Stimulated activated CD4-positive, alpha-beta T cell treated with anti-CD3 and anti-CD28 coated beads, Interleukin-1b, Interleukin-23, amount 100 ng/mL, for 48 hours (primary cell): ENCODE measurements at regions not wholly inside any gene's neighbourhood (a gene's known extent, or its start where the extent isn't known, plus 50 kb on each side); places are given as distances from the start of the nearest gene placed in this dataset.
"Not testable (repeated sequence)": the region's sequence is repeated elsewhere in the genome, so short reads cannot be mapped to it uniquely, and the experiment has no call there.

Experiments
- DNase-seq: peaks from one replicate; pipeline ENCODE4 v3.0.0-alpha.2; 2020

DNA sequence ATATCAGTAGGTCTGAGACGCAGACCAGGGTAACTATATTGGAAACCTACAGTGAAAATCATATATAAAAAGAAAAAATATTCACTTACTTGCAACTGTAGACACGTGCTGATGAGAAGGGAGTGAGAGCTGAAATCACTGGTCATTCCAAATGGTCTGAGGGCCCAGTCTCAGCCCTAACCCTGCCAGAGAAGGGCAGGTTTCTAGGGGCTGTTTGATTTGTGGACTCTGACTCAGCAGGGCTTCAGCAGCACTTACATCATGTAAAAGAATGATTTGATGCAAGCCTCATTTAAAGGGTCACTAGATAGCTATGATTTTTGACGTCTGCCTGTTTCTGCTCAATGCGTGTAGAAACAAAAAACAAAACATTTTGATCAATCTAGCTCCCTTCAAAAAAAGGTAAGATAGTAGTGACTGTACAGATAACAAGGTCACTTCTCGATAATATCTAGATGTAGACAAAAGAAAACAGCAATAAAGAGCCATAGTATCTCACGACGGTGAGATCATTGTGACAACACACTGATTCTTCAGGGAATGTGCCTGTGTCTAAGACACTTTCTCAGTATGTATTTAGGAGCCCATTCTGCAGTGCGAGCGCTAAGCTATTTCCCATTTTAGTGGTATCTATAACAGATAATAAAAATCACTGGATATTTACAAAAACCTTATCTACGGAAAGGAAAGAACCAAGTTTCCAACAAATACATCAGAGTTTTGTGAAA, 307.2 kb downstream of the HIVEP2 start:
- no peak for DNase-seq

DNA sequence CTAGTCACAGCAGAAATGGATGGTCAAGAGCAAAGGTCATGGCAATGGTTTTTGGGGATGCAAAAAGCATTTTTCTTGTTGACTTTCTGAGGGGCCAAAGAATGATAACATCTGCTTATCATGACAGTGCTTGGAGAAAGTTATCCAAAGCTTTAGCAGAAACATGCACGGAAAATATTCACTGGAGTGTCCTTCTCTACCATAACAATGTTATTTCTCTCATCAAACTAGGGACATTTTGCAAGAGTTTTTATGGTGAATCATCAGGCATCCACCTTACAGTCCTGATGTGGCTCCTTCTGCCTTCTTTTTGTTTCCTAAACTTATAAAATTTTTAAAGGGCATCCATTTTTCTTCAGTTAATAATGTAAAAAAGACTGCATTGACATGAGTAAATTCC, 302.3 kb downstream of the HIVEP2 start:
- DNase-seq, result no peak

DNA sequence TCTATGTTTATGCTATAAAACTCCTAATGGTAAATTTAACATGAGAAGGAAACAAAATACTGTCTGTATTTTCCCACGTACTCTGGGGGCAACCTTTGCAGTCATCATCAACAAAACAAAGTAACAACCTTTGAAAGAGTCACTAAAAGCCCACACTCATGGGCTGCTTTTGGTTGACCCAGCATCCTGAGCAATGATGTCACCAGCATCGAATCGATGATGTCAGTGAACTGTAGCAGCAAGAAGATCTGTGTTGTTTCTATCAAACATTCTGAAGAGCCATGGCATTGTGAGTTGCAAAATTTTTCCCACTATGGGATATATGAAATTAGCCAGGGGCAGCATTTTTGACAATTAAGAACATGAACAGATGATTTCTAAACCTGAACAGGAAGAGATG, 300.1 kb downstream of the HIVEP2 start:
- DNase-seq, result no peak

DNA sequence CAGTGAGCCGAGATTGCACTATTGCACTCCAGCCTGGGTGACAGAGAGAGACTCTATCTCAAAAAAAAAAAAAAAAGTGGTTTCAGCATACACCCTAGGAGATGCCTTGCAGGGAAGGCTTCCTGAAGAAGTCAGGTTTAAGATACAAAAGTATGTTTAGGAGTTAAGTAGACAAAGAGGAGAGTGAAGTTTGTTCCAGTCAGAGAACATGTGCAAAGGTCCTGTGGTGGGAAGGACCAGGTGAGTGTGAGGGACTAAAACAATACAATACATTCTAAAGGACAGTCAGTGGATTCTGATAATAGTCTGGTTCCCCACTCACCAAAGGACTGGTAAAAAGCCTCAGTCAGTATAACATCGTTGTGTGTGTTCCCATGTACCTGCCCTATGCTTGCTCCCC, 299.3 kb downstream of the HIVEP2 start:
- DNase-seq, result no peak

DNA sequence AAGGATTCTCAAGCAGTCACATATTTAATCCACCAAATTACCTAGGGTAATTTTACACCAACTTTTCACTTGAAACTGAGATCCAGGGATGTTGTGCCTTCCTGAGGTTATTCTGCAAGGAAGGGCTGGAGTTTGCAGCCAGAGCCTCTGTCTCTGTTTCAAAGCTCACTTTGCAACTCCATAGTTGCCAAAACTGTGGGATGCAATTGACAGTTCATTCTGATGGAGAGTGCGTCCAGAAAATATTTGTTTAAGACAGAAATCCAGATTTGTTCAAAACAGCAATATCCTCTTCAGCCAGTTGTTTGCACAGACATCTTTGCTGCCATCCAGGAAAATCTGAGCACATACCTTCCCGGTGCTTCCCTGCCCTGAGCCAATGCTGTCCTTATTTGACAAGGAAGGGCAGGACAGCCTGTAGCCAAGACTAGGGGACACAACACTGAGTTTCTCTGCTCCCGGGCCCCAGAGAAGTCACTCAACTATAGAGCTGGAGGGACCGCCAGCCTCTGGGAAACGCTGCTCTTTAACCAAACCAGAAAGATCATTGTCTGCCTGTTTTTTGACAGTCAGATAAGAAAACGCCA, 297.4 kb downstream of the HIVEP2 start:
- DNase-seq, result no peak

DNA sequence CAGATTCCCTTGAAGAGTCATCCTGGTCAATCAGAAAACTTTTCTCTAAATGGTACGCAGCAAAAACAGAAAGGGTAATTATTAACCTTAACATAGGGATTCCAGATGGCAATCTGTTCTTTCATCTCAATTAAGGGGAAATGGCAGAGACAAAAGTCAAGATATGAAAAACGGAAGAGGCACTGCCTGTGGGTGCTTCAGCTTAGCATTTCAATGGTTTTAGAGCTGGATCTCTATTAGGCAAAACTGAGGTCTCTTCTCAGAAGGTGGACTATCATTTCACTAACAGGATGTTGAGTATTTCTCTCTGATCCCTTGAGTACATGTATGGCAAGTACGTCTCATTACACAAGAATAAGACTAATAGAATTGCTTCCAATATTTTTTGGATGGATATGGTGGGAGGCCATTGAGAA, 296.9 kb downstream of the HIVEP2 start:
- no peak for DNase-seq

DNA sequence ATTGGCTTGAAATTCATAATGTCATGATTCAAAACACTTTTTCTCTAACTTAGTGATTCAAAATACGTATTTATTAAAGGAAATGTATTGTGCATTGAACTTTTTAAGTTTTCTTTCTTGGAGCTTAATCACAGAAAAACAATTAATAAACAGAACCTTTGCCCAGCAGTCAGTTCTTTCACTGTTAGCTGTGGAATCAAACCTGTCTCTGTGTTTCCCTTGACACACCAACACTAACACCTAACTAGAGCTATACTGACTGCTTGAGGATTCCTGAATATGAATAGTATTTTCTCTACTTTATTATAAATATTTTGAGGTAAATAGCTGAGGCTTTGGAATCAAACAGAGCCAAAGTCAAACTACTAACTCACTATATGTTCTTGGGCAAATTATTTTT, 296.4 kb downstream of the HIVEP2 start:
- DNase-seq, result no peak

DNA sequence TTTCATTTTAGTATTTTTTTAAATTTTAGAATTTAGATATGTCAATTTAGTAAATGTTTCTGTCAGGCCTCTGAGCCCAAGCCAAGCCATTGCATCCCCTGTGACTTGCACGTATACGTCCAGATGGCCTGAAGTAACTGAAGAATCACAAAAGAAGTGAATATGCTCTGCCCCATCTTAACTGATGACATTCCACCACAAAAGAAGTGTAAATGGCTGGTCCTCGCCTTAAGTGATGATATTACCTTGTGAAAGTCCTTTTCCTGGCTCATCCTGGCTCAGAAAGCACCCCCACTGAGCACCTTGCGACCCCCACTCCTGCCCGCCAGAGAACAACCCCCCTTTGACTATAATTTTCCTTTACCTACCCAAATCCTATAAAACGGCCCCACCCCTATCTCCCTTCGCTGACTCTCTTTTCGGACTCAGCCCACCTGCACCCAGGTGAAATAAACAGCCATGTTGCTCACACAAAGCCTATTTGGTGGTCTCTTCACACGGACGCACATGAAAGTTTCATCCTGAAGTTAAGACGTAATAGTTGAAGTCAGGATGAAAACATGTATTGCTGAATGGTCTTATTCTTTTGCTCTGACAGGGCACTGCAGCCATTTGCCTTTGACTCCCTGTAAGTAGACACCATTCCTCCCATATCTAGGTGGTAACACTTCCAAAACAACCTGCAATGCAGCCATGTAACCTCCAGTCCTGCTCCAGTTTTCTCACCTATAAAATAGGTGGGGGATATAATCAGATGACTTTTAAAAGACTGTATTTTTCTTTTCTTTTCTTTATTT, 295.3 kb downstream of the HIVEP2 start:
- DNase-seq, result not testable (repeated sequence)

DNA sequence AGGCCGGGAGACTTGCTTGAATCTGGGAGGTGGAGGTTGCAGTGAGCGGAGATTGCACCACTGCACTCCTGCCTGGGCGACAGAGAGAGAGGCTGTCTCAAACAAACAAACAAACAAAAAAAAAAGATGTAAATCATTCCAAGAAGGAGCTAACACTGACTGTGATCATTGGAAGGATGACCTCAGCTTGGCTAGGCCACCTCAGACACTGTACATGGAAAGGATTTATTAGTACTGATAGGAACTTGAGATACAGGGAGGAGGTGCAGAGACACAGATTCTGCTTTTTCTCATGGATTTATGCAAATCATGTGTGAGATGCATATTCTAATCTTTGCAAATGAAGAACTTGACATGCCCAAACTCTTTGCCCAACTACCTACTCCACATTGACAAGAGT, 293.6 kb downstream of the HIVEP2 start:
- DNase-seq, result no peak

DNA sequence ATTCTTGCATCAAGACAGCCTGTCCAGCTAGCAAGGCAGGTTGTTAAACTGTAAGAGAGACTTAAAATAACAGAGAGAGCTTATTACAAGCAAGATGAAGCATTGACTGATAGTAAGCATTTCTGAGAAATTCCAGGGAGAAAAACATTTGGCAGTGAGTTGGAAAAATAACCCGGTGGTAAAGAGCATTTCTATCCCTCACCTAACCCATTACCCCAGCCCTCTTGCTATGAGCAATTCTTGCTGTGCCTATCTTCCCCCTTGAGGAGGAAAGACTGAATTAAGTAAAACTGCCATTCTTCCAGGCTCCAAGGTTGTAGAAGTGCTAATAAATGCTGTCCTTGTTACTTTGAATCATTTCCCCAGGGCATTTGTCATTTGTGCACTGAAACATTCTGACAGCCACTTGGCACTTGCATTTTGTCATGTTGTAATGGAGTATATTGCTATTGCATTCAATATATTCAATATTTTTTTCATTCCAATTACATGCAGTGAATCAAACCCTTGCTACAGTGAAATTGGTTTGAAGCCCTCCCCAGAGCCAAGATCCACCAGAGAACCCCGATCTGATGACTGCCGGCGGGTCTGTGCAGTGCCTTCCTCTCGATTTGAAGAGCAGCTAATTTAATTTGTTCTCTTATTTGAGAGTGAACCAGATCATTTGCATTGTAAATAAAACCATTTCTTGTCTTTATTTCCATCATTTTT, 291.1 kb downstream of the HIVEP2 start:
- DNase-seq, result no peak

DNA sequence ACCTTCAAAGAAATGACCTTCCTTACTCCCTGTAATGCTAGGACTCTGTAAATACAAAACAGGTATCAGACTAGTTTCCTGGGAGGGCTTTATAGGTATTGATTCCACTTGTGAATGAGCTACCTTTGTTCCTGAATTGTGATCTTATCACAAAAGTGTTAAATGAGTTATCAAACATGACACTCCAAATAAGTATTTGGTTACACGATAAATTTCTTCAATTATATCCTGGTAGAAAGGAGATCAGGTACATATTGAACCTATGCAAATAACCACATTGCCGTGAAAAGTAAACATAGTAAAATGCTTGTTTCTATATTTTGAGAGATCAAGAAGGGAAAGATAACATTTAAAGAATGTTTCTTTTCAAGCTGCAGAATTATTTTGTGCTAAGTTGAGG, 285.3 kb downstream of the HIVEP2 start:
- DNase-seq, result no peak

DNA sequence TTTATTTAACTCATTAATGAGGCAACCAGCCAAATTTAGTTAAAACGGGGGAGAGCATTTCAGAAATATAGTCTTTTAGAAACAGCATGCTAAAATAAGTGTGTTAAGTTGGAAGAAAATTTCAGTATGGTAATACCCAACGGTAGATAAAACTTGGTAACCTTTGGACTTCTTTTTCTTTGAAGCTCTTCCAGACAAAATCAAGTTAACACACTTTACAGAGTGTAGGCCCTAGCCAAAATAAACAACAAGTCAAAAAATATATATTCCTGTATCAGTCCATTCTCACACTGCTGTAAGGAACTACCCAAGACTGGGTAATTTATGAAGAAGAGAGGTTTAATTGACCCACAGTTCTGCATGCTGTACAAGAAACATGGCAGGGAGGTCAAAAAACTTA, 279.6 kb downstream of the HIVEP2 start:
- no peak for DNase-seq

DNA sequence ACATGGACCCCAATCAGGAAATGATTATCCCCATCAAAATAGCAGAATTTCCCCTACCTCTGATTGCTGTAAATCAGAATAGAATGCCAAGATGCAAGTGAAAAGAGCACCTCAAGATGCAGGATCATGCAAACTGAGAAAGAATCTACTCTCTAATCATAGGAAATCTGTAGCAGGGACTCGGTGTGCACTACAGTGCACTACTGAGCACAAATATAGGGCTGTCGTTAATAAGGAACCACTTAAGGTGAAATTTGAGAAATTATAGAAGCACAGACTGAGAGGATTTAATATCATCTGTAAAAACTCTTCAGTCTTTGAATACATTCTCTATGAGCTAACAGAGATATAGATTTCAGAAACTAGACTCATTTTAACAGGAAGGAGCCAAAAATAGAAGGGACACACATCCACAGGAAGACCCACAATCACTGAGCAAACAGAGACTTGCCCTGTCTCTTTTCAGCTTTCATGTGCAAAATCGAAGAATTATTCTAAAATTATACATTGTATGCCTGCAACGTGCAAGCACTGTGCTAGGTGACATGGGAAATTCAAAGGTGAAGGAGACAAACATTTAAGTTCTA, 278.3 kb downstream of the HIVEP2 start:
- no peak for DNase-seq

DNA sequence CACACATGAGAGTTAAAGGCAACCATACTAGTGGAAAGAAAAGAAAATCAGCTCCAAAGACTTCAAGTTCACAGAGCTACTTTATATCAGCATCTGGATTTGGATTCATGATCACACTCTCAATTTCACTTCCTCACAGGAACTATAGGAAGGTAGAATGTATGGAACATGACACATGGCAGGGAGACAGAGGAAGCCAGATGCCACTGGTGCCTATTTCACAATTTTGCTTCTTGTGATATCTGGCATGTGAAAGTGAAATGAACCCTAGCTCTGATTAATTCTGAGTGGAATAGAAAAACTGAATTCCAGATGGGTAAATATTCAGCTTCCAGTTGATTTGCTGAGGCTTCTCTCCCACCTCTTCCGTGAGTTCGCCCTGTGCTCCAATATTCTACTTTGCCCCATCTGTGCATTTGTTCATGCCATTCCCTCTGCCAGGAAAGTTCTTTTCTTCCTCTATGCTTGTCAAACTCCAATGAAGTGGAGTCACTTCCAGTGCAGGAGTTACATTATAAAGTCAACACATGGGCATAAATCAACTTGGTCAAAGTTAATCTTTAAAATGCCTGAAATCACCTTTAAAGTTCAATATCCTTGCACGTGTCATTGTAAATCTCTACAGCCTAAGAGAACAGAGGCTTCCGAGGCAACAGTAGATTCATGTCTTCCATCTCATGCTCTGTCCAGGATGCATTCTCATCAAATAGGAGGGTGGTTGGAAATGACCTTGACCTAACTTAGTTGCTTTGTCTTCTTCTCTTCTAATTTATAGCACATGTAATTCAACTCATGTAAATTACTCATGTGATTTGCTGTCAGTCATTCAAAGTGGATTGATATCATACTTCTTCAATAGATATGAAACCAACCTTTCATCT, 275.3 kb downstream of the HIVEP2 start:
- no peak for DNase-seq

DNA sequence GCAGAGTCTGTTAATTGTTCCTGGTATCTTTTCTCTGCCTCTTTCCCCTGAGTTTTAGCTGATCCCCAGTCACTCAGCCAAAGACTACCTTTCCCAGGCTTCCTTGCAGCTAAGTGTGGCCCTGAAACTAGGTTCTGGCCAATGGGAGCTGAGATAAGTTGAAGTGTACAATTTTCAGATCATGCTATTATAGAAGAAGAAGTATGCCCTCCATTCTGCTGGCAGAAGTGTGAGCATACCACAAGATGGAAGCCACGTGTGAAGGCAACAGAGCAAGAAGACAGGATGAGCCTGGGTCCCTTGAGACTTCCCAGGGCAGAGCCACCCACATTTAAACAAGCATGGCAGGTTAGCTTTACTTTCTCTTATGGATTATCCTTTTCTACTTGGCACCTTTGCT, 273.2 kb downstream of the HIVEP2 start:
- DNase-seq, result no peak

DNA sequence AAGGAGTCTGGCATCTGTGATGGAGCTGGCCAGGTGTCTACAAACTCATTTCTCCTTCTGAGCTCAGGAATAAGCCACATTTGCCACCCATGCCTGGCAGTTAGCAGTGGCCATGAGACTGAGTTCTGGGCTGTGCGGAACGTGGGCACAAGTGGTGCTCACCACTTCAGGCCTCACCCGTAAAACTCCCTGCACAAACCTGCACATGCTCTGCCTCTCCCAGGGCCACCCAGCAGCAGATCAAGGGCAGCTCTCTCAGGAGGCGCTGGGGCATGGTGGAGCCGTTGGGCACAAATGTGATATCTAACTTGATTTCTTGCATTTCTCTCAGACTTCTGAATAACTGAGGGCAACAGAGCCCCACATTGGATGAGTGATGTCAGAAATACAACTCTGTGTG, 269.5 kb downstream of the HIVEP2 start:
- DNase-seq, result no peak

DNA sequence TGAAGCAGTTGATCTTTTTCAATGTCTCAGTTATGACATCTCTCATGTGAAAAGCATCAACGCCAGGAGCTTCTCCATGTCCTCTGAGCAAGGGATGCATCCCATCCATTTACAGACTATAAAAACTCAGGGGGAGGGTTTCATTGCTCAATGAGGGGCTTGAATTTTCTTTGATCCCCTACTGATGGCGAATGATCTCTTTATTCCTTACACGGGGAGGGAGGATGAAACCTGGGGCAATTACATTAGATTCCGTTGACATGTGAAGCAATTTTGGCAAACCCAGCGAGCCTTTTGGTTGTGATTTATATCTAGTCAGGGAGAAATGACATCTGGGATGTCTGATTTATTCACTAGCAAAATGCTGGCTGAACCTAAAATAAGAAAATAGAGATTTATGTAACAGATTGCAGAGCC, 268.9 kb downstream of the HIVEP2 start:
- no peak for DNase-seq

DNA sequence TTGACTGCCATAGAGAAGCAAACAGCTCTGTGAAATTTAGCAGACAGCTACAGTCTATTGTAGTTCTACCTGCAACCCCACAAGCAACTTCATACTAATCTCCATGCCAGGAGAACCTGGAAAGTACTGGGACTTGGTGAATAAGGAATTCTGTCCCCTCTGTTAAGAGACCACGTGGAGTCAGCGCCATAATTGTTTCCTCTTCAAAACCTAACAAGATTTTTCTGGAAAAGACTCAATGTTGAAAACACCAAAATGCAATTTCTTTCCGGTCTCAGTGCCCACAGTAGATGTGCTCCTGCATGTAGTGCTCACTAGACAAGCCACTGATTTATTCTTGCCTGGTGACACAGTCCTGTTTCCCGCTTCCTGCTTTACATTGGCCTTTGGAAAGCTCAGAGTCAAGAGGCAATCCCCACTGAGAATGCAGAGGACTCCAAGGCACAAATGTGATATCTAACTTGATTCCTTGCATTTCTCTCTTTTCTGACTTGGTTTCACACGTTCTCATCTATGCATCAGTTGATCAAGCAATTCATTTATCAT, 268.3 kb downstream of the HIVEP2 start:
- DNase-seq, result no peak

DNA sequence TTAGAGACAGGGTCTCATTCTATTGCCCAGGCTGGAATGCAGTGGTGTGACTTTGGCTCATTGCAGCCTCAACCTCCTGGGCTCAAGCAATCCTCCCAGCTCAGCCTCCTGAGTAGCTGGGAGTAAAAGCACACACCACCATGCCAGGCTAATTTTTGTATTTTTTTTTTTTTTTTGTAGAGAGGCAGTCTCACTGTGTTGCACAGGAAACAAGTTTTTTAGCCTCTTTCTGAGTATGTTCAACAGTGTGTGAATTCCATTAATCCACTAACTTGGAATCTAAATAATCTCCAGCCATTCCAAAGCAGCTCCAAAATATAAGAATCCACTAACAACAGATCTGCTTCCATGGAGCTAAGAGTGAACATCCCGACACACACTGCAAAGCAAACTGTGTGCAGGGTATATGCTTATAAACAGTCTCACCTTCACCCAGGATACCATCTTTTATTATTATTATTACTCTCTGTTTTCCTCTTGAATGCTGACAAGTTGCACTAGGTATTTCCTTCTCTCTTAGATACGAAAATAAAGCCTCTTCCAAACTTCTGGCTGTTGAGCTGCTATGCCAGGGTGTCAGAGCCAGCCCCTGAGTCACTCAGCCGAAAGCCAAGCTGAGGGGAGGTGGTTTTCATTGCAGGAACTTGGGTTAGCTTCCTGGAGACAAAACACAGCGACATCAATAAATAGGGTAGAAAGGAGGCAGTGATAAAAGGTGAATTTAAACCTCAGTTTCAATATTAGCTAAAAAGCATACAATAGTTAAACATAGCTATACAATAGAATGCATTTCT, 264.9 kb downstream of the HIVEP2 start:
- DNase-seq, result peak; percentile 64

DNA sequence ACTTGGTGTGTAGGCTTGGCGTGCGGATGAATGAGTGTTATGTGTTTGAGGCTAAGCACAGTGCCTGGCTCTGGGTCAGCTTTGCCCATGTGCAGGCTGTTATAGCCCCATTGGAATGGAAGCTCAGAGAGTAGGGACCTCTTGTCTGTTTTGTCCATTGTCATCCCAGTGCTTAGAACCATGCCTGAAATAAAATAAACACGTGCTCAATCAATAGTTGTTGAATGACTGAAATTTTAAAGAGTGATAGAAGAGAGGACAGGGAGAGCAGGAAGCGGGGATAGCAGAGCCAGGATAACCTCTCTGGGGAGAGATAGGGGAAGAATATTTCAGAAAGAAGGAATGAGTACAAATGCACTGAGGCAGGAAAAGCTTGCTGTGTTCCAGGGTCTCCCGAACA, 263.9 kb downstream of the HIVEP2 start:
- DNase-seq, result no peak

DNA sequence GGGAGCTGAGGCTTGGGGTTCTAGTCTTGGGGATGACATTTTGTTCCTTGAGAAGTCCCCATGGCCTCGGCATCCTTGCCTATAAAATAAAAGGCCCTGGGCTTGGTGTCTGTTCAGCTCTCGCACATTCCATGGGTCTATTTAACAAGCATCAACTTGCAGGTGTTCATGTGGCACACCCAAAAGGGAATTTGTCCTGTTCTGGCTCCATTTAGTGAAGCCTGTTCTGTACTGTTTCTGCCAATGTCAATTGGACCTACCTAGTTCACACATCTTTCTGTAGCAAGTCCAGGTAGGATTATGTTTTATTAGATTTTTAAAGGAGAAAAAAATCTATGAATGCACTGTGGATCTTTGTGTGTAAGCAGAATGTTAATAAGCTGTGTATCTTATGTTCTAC, 262.0 kb downstream of the HIVEP2 start:
- no peak for DNase-seq
